H1 (cell line): ENCODE measurements at regions not wholly inside any gene's neighbourhood (a gene's known extent, or its start where the extent isn't known, plus 50 kb on each side); places are given as distances from the start of the nearest gene placed in this dataset.

ENCODE experiments used
- CTCF ChIA-PET: fragments of 300-600 bp; sonication (Branson Sonifier 250); formaldehyde crosslinking; loops from one replicate; lab custom pipeline; 2021; ENCODE audit not compliant: partially characterized antibody; lab: Charles Lee
- POLR2A ChIA-PET: fragments of 300-600 bp; sonication (Branson Sonifier 250); formaldehyde crosslinking; loops from one replicate; lab custom pipeline; 2021; ENCODE audit warnings: inconsistent platforms; ENCODE audit not compliant: partially characterized antibody; lab: Charles Lee
- DNase-seq, 2 experiments: peaks; one replicate each; pipeline versions ENCODE4 v3.0.0 to v3.0.0-alpha.2; 2010 to 2022; ENCODE audit warnings: low spot score in 2 of 2, low read depth in 1 of 2, mixed read lengths in 1 of 2
- FAIRE-seq: peaks from 2 replicates; lab custom pipeline; 2011; peaks lifted over from hg19 to GRCh38; lab: Jason Lieb, UNC
- H2AFZ ChIP-seq: 2 replicates; pipeline ENCODE4 v1.8.1; 2012; ENCODE audit warnings: low read length, inconsistent platforms
- H2AK5ac ChIP-seq: 2 replicates; pipeline ENCODE4 v1.6.1; 2013; ENCODE audit warnings: low read depth, low read length
- H2BK120ac ChIP-seq: replicated peaks from 2 replicates; pipeline ENCODE3; 2013; ENCODE audit warnings: low read depth, low read length, inconsistent platforms
- H2BK12ac ChIP-seq: 2 replicates; pipeline ENCODE4 v1.6.1; 2013; ENCODE audit warnings: low read depth, low read length
- H2BK15ac ChIP-seq: 2 replicates; pipeline ENCODE4 v1.6.1; 2013; ENCODE audit warnings: low read length
- H2BK20ac ChIP-seq: 2 replicates; pipeline ENCODE4 v1.6.1; 2013; ENCODE audit warnings: low read length
- H2BK5ac ChIP-seq: 2 replicates; pipeline ENCODE4 v1.6.1; 2013; ENCODE audit warnings: low read depth, low read length
- H3K14ac ChIP-seq: 2 replicates; pipeline ENCODE4 v1.6.1; 2013; ENCODE audit warnings: inconsistent platforms; ENCODE audit not compliant: insufficient read length
- H3K18ac ChIP-seq: 2 replicates; pipeline ENCODE4 v1.6.1; 2013; ENCODE audit warnings: low read length; ENCODE audit errors: extremely low read depth
- H3K23ac ChIP-seq: 2 replicates; pipeline ENCODE4 v1.6.1; 2013; ENCODE audit warnings: inconsistent platforms; ENCODE audit not compliant: insufficient read length
- H3K23me2 ChIP-seq: 2 replicates; pipeline ENCODE4 v1.6.1; 2013; ENCODE audit warnings: low read depth, low read length
- H3K27ac ChIP-seq: 2 replicates; pipeline ENCODE4 v1.6.1; 2011; ENCODE audit warnings: low read depth, low read length, inconsistent platforms
- H3K27me3 ChIP-seq, 4 experiments: replicated peaks in 1 of 4; 1 replicate in 1 of 4; 2 replicates in 3 of 4; pipeline versions ENCODE4 v1.6.1 to v1.8.1; 2011 to 2013; ENCODE audit warnings: low read length in 3 of 4, mild to moderate bottlenecking in 3 of 4, inconsistent platforms in 2 of 4, mixed read lengths in 2 of 4, moderate library complexity in 1 of 4; ENCODE audit not compliant: control insufficient read depth in 3 of 4, insufficient read depth in 3 of 4; ENCODE audit errors: extremely low read depth in 1 of 4
- H3K36me3 ChIP-seq, 4 experiments: 2 replicates each; pipeline versions ENCODE4 v1.6.1 to v1.8.1; 2011 to 2013; ENCODE audit warnings: mild to moderate bottlenecking in 4 of 4, low read length in 3 of 4, moderate library complexity in 2 of 4, control low read depth in 1 of 4, inconsistent platforms in 1 of 4; ENCODE audit not compliant: insufficient read depth in 4 of 4, control insufficient read depth in 2 of 4
- H3K4ac ChIP-seq: replicated peaks from 2 replicates; pipeline ENCODE3; 2013; ENCODE audit warnings: low read length, low read depth, mixed read lengths, inconsistent platforms; ENCODE audit not compliant: insufficient read length
- H3K4me1 ChIP-seq, 4 experiments: replicated peaks in 1 of 4; 1 replicate in 1 of 4; 2 replicates in 3 of 4; pipeline versions ENCODE4 v1.6.1 to v1.8.1; 2011 to 2013; ENCODE audit warnings: low read length in 3 of 4, inconsistent platforms in 2 of 4, mixed read lengths in 1 of 4; ENCODE audit not compliant: insufficient read depth in 4 of 4, control insufficient read depth in 3 of 4
- H3K4me2 ChIP-seq, 2 experiments: 2 replicates each; pipeline versions ENCODE4 v1.6.1 to v1.8.1; 2011 to 2013; ENCODE audit warnings: low read depth in 2 of 2, low read length in 2 of 2, control low read depth in 1 of 2, inconsistent platforms in 1 of 2, mild to moderate bottlenecking in 1 of 2; ENCODE audit not compliant: insufficient read depth in 1 of 2
- H3K4me3 ChIP-seq, 4 experiments: fragments of 200-600, 300-600 bp in 1 of 4; sonication (generic), shearing (Covaris generic), sonication (Bioruptor Twin) in 1 of 4; 2 replicates each; pipeline versions ENCODE4 v1.5.1 to v1.8.1; 2011 to 2016; ENCODE audit warnings: low read length in 4 of 4, low read depth in 3 of 4, control low read depth in 2 of 4, inconsistent platforms in 2 of 4, mild to moderate bottlenecking in 2 of 4, mixed read lengths in 1 of 4, moderate library complexity in 1 of 4; ENCODE audit not compliant: insufficient read depth in 2 of 4; ENCODE audit errors: extremely low read depth in 1 of 4
- H3K56ac ChIP-seq: replicated peaks from 2 replicates; pipeline ENCODE3; 2013; ENCODE audit warnings: low read depth, mild to moderate bottlenecking, mixed read lengths, low read length, inconsistent platforms; ENCODE audit not compliant: insufficient read length
- H3K79me1 ChIP-seq: 2 replicates; pipeline ENCODE4 v1.6.1; 2013; ENCODE audit warnings: low read depth, low read length, control low read depth
- H3K79me2 ChIP-seq, 2 experiments: 2 replicates each; pipeline versions ENCODE4 v1.6.1 to v1.8.1; 2012 to 2013; ENCODE audit warnings: low read length in 2 of 2, mild to moderate bottlenecking in 2 of 2, inconsistent platforms in 1 of 2; ENCODE audit not compliant: insufficient read depth in 2 of 2, control insufficient read depth in 1 of 2
- H3K9ac ChIP-seq, 4 experiments: replicated peaks in 1 of 4; 1 replicate in 1 of 4; 2 replicates in 3 of 4; pipeline versions ENCODE4 v1.6.1 to v1.8.1; 2011 to 2013; ENCODE audit warnings: low read depth in 3 of 4, low read length in 3 of 4, control low read depth in 2 of 4, mild to moderate bottlenecking in 2 of 4, moderate library complexity in 2 of 4, inconsistent platforms in 1 of 4; ENCODE audit errors: extremely low read depth in 1 of 4
- H3K9me3 ChIP-seq, 2 experiments: 2 replicates each; pipeline versions ENCODE4 v1.6.1 to v1.8.1; 2012 to 2013; ENCODE audit warnings: mild to moderate bottlenecking in 2 of 2, moderate library complexity in 2 of 2, control low read depth in 1 of 2, inconsistent platforms in 1 of 2, low read depth in 1 of 2, low read length in 1 of 2, mixed read lengths in 1 of 2; ENCODE audit not compliant: insufficient read depth in 2 of 2
- H4K20me1 ChIP-seq, 2 experiments: replicated peaks in 1 of 2; 2 replicates each; pipeline versions ENCODE3 to v1.8.1; 2011 to 2013; ENCODE audit warnings: inconsistent platforms in 2 of 2, low read length in 2 of 2, mild to moderate bottlenecking in 1 of 2; ENCODE audit not compliant: insufficient read depth in 2 of 2, control insufficient read depth in 1 of 2
- H4K5ac ChIP-seq: 2 replicates; pipeline ENCODE4 v1.6.1; 2013; ENCODE audit warnings: low read length, low read depth, mixed read lengths, inconsistent platforms; ENCODE audit not compliant: insufficient read length
- H4K8ac ChIP-seq: 2 replicates; pipeline ENCODE4 v1.8.0; 2013; ENCODE audit warnings: mild to moderate bottlenecking, moderate library complexity, low read length, inconsistent platforms; ENCODE audit not compliant: insufficient read depth; ENCODE audit errors: extremely low read depth
- H4K91ac ChIP-seq: replicated peaks from 2 replicates; pipeline ENCODE3; 2013; ENCODE audit warnings: low read length, mixed read lengths, inconsistent platforms; ENCODE audit not compliant: insufficient read length
- BCL11A ChIP-seq, 2 experiments: IDR thresholded peaks; one replicate each; pipeline ENCODE4 v1.6.1; 2011; ENCODE audit warnings: low read depth in 2 of 2, low read length in 2 of 2, mild to moderate bottlenecking in 2 of 2
- BRCA1 ChIP-seq: IDR thresholded peaks from 2 replicates; pipeline ENCODE4 v1.6.1; 2012; ENCODE audit warnings: low read depth, low read length, improper control_type of control experiment
- CBX5 ChIP-seq: fragments of 300-800, 300-1000 bp; sonication (generic); IDR thresholded peaks from 2 replicates; pipeline ENCODE4 v1.7.1; 2016; ENCODE audit warnings: antibody characterized with exemption, low read length, low read depth
- CREB1 ChIP-seq: IDR thresholded peaks from 2 replicates; pipeline ENCODE4 v1.6.1; 2012; ENCODE audit warnings: inconsistent platforms
- CTCF ChIP-seq, 3 experiments: IDR thresholded peaks; 1 replicate in 2 of 3; 2 replicates in 1 of 3; pipeline versions ENCODE4 v1.5.1 to v1.6.1; 2011; ENCODE audit warnings: low read length in 3 of 3, mild to moderate bottlenecking in 3 of 3, inconsistent platforms in 2 of 3, low read depth in 1 of 3, moderate library complexity in 1 of 3; ENCODE audit not compliant: insufficient read depth in 1 of 3; ENCODE audit errors: control extremely low read depth in 1 of 3
- HDAC2 ChIP-seq, 2 experiments: fragments of 300-600 bp in 1 of 2; sonication (generic) in 1 of 2; IDR thresholded peaks; 2 replicates each; pipeline ENCODE4 v1.6.1; 2011 to 2012; ENCODE audit warnings: low read depth in 2 of 2, low read length in 2 of 2, mild to moderate bottlenecking in 2 of 2, moderate library complexity in 2 of 2, borderline replicate concordance in 1 of 2, inconsistent platforms in 1 of 2
- KDM5A ChIP-seq: fragments of 200-600 bp; IDR thresholded peaks from 2 replicates; pipeline ENCODE4 v1.7.1; 2012; ENCODE audit warnings: mild to moderate bottlenecking, low read length, inconsistent platforms, mixed read lengths
- MAX ChIP-seq: IDR thresholded peaks from 2 replicates; pipeline ENCODE4 v1.6.1; 2012; ENCODE audit warnings: inconsistent platforms
- RAD21 ChIP-seq, 2 experiments: IDR thresholded peaks in 1 of 2; conservative IDR thresholded peaks in 1 of 2; 2 replicates each; pipeline ENCODE4 v1.6.1; 2011; ENCODE audit warnings: low read depth in 2 of 2, low read length in 2 of 2, improper control_type of control experiment in 1 of 2, inconsistent platforms in 1 of 2, mild to moderate bottlenecking in 1 of 2, moderate library complexity in 1 of 2
- SIX5 ChIP-seq: IDR thresholded peaks from 2 replicates; pipeline ENCODE4 v1.6.1; 2011; ENCODE audit warnings: mild to moderate bottlenecking, low read depth, low read length
- SUZ12 ChIP-seq: fragments of 200-600 bp; sonication (generic); IDR thresholded peaks from 2 replicates; pipeline ENCODE4 v1.6.1; 2012; ENCODE audit warnings: mild to moderate bottlenecking, inconsistent platforms, low read length, moderate library complexity, mixed read lengths
- TAF1 ChIP-seq: IDR thresholded peaks from 2 replicates; pipeline ENCODE4 v1.6.1; 2011; ENCODE audit warnings: mild to moderate bottlenecking, low read depth, low read length
- WGBS, 2 experiments: shearing (Covaris generic) in 1 of 2; methylation state at CpG; one replicate each; pipeline versions ENCODE4 v1.1.6 to v1.1.7; 2013 to 2015; ENCODE audit warnings: low lambda C conversion rate in 2 of 2, mixed read lengths in 2 of 2, inconsistent platforms in 1 of 2, low coverage in 1 of 2, missing lambda C conversion rate in 1 of 2; ENCODE audit not compliant: insufficient replicate concordance in 2 of 2, insufficient coverage in 1 of 2, insufficient read length in 1 of 2; ENCODE audit errors: extremely low coverage in 1 of 2, missing lambda C conversion rate in 1 of 2; 5-methylcytosine and 5-hydroxymethylcytosine counted together

DNA sequence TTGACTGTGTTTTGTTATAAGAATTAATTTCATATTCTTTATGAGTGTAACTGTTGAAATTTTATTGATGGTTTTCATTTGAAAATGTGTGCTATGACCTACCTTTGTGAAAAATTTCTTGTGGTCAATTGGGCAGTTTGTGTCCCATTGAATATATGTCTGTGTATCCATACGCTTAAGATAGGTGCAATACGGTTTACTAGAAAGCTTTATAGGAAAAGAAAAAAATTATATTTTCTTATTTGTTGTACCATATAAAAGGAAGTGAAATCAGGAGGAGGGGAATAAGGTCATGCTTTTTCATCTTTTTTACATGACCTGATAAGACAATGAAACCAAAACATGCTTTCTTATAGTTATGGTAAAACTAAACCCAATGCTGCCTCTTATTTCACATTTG is 807.7 kb downstream of the USP25 start:
- Histone ChIP-seq H2AFZ (no peak overlapping the region), H3K4me3 (no peak overlapping the region), H3K14ac (no peak overlapping the region), H2BK120ac (no peak overlapping the region), H3K23me2 (no peaks in the 10 kb centered on the region), H2AK5ac (no peak overlapping the region), H3K56ac (no peak overlapping the region), H3K27me3 (no peaks in the 10 kb centered on the region), H3K36me3 (no peaks in the 10 kb centered on the region), H3K23ac (no peak overlapping the region), H3K79me1 (no peaks in the 10 kb centered on the region), H2BK20ac (no peak overlapping the region), H3K4me2 (no peak overlapping the region), H3K9ac (no peak overlapping the region), H3K79me2 (no peaks in the 10 kb centered on the region), H3K18ac (no peak overlapping the region), H4K91ac (no peak overlapping the region), H3K4me1 (peaks cover 0 to 2% (median 0%) of the 10 kb centered on the region in 4 experiments; a peak in 1 of 7 replicates), H3K27ac (no peak overlapping the region), H2BK12ac (no peak overlapping the region), H3K4ac (no peak overlapping the region), H4K20me1 (no peaks in the 10 kb centered on the region), H4K8ac (no peak overlapping the region), H4K5ac (no peak overlapping the region), H3K9me3 (no peaks in the 10 kb centered on the region), H2BK5ac (no peak overlapping the region), H2BK15ac (no peak overlapping the region)
- FAIRE-seq (no peak), DNase-seq (no peak)
- 93% methylated on average over 2 of the region's 2 CpGs; no CpG with 5 or more reads in 1 of the 2 experiments for whole genome bisulfite sequencing, 2 experiments
- ChIA-PET CTCF (no interaction called here), POLR2A (interaction anchor here (0.6 kb wide), 1 partner anchor 196 kb away, joined by 3 read pairs; no protein-coding TSS in a partner anchor)
- TF ChIP-seq CBX5 (no peak), SUZ12 (no peak), HDAC2 (IDR thresholded peaks at IDR 0.05; ENCODE audit: borderline replicate concordance in 1 of 2, low read depth in 2 of 2, low read length in 2 of 2) (no peak), BCL11A (IDR thresholded peaks at IDR 0.05; ENCODE audit: low read depth in 2 of 2, low read length in 2 of 2) (no peak), CREB1 (no peak), RAD21 (IDR thresholded peaks at IDR 0.05 in 1 of 2, conservative IDR thresholded peaks at IDR 0.05 in 1 of 2; ENCODE audit: low read depth in 2 of 2, low read length in 2 of 2) (no peak), SIX5 (no peak), TAF1 (no peak), BRCA1 (no peak), CTCF (IDR thresholded peaks at IDR 0.05; ENCODE audit: control extremely low read depth in 1 of 3, insufficient read depth in 1 of 3, low read depth in 1 of 3, low read length in 3 of 3) (no peak), KDM5A (no peak), MAX (no peak)
